CD14-positive monocyte (primary cell): ENCODE measurements at regions not wholly inside any gene's neighbourhood (a gene's known extent, or its start where the extent isn't known, plus 50 kb on each side); places are given as distances from the start of the nearest gene placed in this dataset.

Experiments
- DNase-seq, 3 donors: peaks; one replicate each; pipeline ENCODE4 v3.0.0-alpha.2; 2011 to 2022
- H2AFZ ChIP-seq: 2 replicates; pipeline ENCODE4 v1.6.0; 2012; ENCODE audit warnings: mild to moderate bottlenecking, low read depth, low read length, inconsistent platforms; ENCODE audit not compliant: insufficient read depth, poor library complexity, severe bottlenecking
- H3K27ac ChIP-seq, 2 donors: 1 replicate in 1 of 2; 2 replicates in 1 of 2; pipeline ENCODE4 v1.5.1; 2012 to 2013; ENCODE audit warnings: low read length in 2 of 2, control low read depth in 1 of 2, inconsistent platforms in 1 of 2, low read depth in 1 of 2, mild to moderate bottlenecking in 1 of 2
- H3K27me3 ChIP-seq, 2 donors: one replicate each; pipeline versions ENCODE4 v1.6.0 to v1.6.1; 2011 to 2013; ENCODE audit warnings: low read length in 2 of 2; ENCODE audit not compliant: control insufficient read depth in 2 of 2, insufficient read depth in 2 of 2
- H3K36me3 ChIP-seq, 2 donors: replicated peaks in 1 of 2; 1 replicate in 1 of 2; 2 replicates in 1 of 2; pipeline versions ENCODE4 v1.5.1 to v1.6.1; 2012 to 2013; ENCODE audit warnings: low read length in 2 of 2, control low read depth in 1 of 2, inconsistent platforms in 1 of 2, mild to moderate bottlenecking in 1 of 2; ENCODE audit not compliant: insufficient read depth in 2 of 2, control insufficient read depth in 1 of 2
- H3K4me1 ChIP-seq, 2 donors: 1 replicate in 1 of 2; 2 replicates in 1 of 2; pipeline versions ENCODE4 v1.5.1 to v1.6.1; 2012 to 2013; ENCODE audit warnings: low read length in 2 of 2, control low read depth in 1 of 2, inconsistent platforms in 1 of 2, mild to moderate bottlenecking in 1 of 2, moderate library complexity in 1 of 2; ENCODE audit not compliant: insufficient read depth in 2 of 2, control insufficient read depth in 1 of 2
- H3K4me2 ChIP-seq: replicated peaks from 2 replicates; pipeline ENCODE3; 2012; ENCODE audit warnings: low read length, moderate library complexity, mild to moderate bottlenecking; ENCODE audit not compliant: poor library complexity, severe bottlenecking; ENCODE audit errors: extremely low read depth
- H3K4me3 ChIP-seq, 3 experiments: fragments of 200-600 bp in 1 of 3; sonication (generic) in 1 of 3; replicated peaks in 1 of 3; 1 replicate in 2 of 3; 2 replicates in 1 of 3; pipeline ENCODE4 v1.5.1; 2011 to 2013; ENCODE audit warnings: low read length in 3 of 3, mild to moderate bottlenecking in 3 of 3, control low read depth in 2 of 3, low read depth in 2 of 3, inconsistent platforms in 1 of 3, moderate library complexity in 1 of 3
- H3K79me2 ChIP-seq: 2 replicates; pipeline ENCODE4 v1.6.0; 2012; ENCODE audit warnings: mild to moderate bottlenecking, control low read depth, inconsistent platforms, low read length, moderate library complexity; ENCODE audit not compliant: insufficient read depth
- H3K9ac ChIP-seq: 2 replicates; pipeline ENCODE4 v1.6.0; 2017; ENCODE audit warnings: low read length, mild to moderate bottlenecking; ENCODE audit not compliant: insufficient read depth, poor library complexity, severe bottlenecking
- H3K9me3 ChIP-seq, 2 donors: replicated peaks in 1 of 2; 1 replicate in 1 of 2; 2 replicates in 1 of 2; pipeline versions ENCODE4 v1.5.1 to v1.6.1; 2012 to 2013; ENCODE audit warnings: low read length in 2 of 2, control low read depth in 1 of 2; ENCODE audit not compliant: control insufficient read depth in 1 of 2, insufficient read depth in 1 of 2
- H4K20me1 ChIP-seq: 2 replicates; pipeline ENCODE4 v1.6.0; 2012; ENCODE audit warnings: mild to moderate bottlenecking, low read length, control low read depth, moderate library complexity; ENCODE audit not compliant: insufficient read depth
- H3K27ac Mint-ChIP-seq, 7 donors: one replicate each; pipeline ENCODE4 v1.8.0; 2020; ENCODE audit warnings: mild to moderate bottlenecking in 7 of 7, mixed read lengths in 7 of 7, moderate library complexity in 6 of 7, inconsistent platforms in 2 of 7
- H3K27me3 Mint-ChIP-seq, 3 donors: one replicate each; pipeline ENCODE4 v1.8.0; 2021 to 2022; ENCODE audit warnings: low read depth in 3 of 3, mild to moderate bottlenecking in 3 of 3, mixed read lengths in 3 of 3, moderate library complexity in 3 of 3, inconsistent platforms in 1 of 3
- H3K36me3 Mint-ChIP-seq, 2 donors: one replicate each; pipeline ENCODE4 v1.8.0; 2020; ENCODE audit warnings: mixed read lengths in 2 of 2, inconsistent platforms in 1 of 2, mild to moderate bottlenecking in 1 of 2
- H3K4me1 Mint-ChIP-seq: one replicate; pipeline ENCODE4 v1.8.0; 2020; ENCODE audit warnings: mild to moderate bottlenecking, mixed read lengths
- H3K4me3 Mint-ChIP-seq, 2 donors: one replicate each; pipeline ENCODE4 v1.8.0; 2020; ENCODE audit warnings: mild to moderate bottlenecking in 2 of 2, mixed read lengths in 2 of 2, moderate library complexity in 1 of 2
- H3K9me3 Mint-ChIP-seq, 7 donors: one replicate each; pipeline ENCODE4 v1.8.0; 2020 to 2022; ENCODE audit warnings: mixed read lengths in 7 of 7, mild to moderate bottlenecking in 6 of 7, moderate library complexity in 6 of 7, inconsistent platforms in 2 of 7
- WGBS: methylation state at CpG from one replicate; pipeline ENCODE4 v1.1.5; 2013; ENCODE audit warnings: missing lambda C conversion rate; ENCODE audit not compliant: insufficient coverage; 5-methylcytosine and 5-hydroxymethylcytosine counted together
- intact Hi-C, 2 donors: fragments of 100-400 bp; cut with micrococcal nuclease; formaldehyde crosslinking; loops; one replicate each; pipeline versions ENCODE4 v1.15.0 to v1.15.1; 2023
- TF ChIP-seq, protein P1 (sequence below): fragments of 200-600 bp; IDR thresholded peaks from one replicate; pipeline ENCODE4 v1.8.0; 2022; ENCODE audit warnings: antibody characterized with exemption, mild to moderate bottlenecking

DNA sequence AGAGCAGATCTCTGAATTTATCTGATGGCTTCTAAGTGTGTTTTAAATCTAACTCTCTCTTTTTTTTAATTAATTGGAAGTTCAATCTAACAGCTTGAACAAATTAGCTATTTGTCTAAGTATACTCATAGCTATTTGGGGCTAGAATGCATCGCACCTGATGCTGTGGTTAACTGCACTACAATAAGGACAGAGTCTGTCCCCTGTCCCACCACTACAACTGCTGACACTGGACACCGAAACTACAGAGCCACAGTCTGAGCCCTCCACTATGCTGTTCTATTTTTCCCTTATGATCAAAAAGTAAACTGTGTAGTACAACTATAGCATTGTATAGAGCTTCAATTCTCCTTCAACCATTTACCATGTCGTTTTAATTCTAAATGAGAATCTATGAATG lies 89.4 kb upstream of the AHR start:
- no peak overlapping the region for H3K4me3 ChIP-seq
- no peak overlapping the region for H3K4me3 Mint-ChIP-seq
- H3K79me2 ChIP-seq = no peaks in the 10 kb centered on the region
- no peaks in the 10 kb centered on the region for H3K36me3 ChIP-seq
- peak overlapping the region in 1 of 7 donors; percentile 53 for H3K27ac Mint-ChIP-seq
- no peaks in the 10 kb centered on the region for H3K36me3 Mint-ChIP-seq
- no peaks in the 10 kb centered on the region for H4K20me1 ChIP-seq
- no peaks in the 10 kb centered on the region for H3K4me1 Mint-ChIP-seq
- H3K27me3 ChIP-seq = no peaks in the 10 kb centered on the region
- H3K27ac ChIP-seq = no peak overlapping the region
- no peaks in the 10 kb centered on the region for H3K27me3 Mint-ChIP-seq
- no CpG with 5 or more reads among the region's 3 CpGs for WGBS
- TF ChIP-seq, protein P1, sequence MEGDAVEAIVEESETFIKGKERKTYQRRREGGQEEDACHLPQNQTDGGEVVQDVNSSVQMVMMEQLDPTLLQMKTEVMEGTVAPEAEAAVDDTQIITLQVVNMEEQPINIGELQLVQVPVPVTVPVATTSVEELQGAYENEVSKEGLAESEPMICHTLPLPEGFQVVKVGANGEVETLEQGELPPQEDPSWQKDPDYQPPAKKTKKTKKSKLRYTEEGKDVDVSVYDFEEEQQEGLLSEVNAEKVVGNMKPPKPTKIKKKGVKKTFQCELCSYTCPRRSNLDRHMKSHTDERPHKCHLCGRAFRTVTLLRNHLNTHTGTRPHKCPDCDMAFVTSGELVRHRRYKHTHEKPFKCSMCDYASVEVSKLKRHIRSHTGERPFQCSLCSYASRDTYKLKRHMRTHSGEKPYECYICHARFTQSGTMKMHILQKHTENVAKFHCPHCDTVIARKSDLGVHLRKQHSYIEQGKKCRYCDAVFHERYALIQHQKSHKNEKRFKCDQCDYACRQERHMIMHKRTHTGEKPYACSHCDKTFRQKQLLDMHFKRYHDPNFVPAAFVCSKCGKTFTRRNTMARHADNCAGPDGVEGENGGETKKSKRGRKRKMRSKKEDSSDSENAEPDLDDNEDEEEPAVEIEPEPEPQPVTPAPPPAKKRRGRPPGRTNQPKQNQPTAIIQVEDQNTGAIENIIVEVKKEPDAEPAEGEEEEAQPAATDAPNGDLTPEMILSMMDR = no peak
- no peaks in the 10 kb centered on the region for H3K9me3 ChIP-seq
- DNase-seq = no peak
- no peak overlapping the region for H3K9ac ChIP-seq
- H3K9me3 Mint-ChIP-seq = no peaks in the 10 kb centered on the region
- H3K4me2 ChIP-seq = no peak overlapping the region
- H2AFZ ChIP-seq = no peak overlapping the region
- H3K4me1 ChIP-seq = no peaks in the 10 kb centered on the region
- intact Hi-C loops = no loop called here

DNA sequence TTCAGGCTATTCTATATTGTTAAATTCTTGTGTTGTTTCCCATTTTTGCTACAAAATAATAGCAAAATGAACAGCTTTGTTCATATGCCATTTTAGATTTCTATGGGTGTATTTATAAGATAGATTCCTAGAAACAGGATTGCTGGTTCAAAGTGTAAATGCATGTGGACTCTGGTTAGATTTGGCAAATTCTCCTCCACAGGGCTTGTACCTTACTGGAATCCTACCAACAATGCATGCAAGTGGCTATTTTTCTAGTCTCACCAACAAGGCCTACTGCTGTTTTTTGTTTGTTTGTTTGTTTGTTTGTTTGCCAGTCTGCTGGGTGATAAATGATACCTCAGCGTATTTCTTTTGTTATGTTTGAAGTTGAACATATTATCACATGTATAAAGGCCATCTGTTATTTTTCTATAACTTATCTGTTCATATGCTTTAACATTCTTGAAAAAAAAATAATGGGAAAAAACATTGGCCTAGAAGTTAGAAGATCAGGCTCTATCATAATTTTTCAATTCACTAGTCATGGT lies 87.1 kb upstream of the AHR start:
- H3K36me3 ChIP-seq = no peaks in the 10 kb centered on the region
- no peak overlapping the region for H2AFZ ChIP-seq
- no peaks in the 10 kb centered on the region for H3K79me2 ChIP-seq
- no peaks in the 10 kb centered on the region for H3K4me1 ChIP-seq
- peaks cover 0 to 8% of the 10 kb centered on the region in 2 donors for H3K9me3 ChIP-seq
- Mint-ChIP-seq H3K4me1 (no peaks in the 10 kb centered on the region), H3K27me3 (peaks cover 0 to 2% (median 0%) of the 10 kb centered on the region in 3 donors), H3K36me3 (no peaks in the 10 kb centered on the region), H3K4me3 (no peak overlapping the region), H3K9me3 (peaks cover 4 to 16% (median 9%) of the 10 kb centered on the region in 7 donors), H3K27ac (no peak overlapping the region)
- WGBS = no CpG with 5 or more reads among the region's 1 CpG
- DNase-seq = no peak
- no peak overlapping the region for H3K27ac ChIP-seq
- no peaks in the 10 kb centered on the region for H4K20me1 ChIP-seq
- H3K27me3 ChIP-seq = no peaks in the 10 kb centered on the region
- TF ChIP-seq, protein P1 = no peak
- H3K9ac ChIP-seq = no peak overlapping the region
- intact Hi-C loops = no loop called here
- no peak overlapping the region for H3K4me2 ChIP-seq
- no peak overlapping the region for H3K4me3 ChIP-seq
